Stimulated activated CD4-positive, alpha-beta T cell treated with anti-CD3 and anti-CD28 coated beads, Interleukin-12 subunit alpha, Interleukin-12 subunit beta, amount 100 ng/mL, for 48 hours (primary cell): ENCODE measurements at regions not wholly inside any gene's neighbourhood (a gene's known extent, or its start where the extent isn't known, plus 50 kb on each side); places are given as distances from the start of the nearest gene placed in this dataset.

Experiments
- DNase-seq, 3 donors: peaks; one replicate each; pipeline ENCODE4 v3.0.0-alpha.2; 2020; ENCODE audit warnings: low read depth in 2 of 3, low spot score in 1 of 3

GRCh38 chr2:106978647-106979046 lies 92.7 kb upstream of the ST6GAL2 start:
- DNase-seq: no peak

DNA sequence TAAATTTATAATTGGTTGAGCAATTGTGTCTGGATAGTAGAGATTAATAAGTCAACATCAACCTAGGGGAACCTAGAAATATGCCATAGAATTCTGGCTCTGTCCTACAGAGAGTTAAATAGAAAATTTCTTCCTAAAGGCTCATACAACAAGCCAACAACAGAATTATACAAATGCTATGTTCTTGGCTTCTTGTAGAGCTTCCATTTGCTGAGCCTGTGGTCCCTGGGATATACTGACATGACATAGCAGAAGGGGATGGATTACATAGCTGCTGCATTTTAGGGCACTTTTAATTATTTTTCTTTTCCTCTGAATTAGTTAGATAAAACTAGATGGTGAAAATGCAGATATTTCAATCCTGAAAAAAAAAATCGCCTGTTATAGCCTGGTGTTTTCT lies 95.5 kb upstream of the ST6GAL2 start:
- DNase-seq: no peak

DNA sequence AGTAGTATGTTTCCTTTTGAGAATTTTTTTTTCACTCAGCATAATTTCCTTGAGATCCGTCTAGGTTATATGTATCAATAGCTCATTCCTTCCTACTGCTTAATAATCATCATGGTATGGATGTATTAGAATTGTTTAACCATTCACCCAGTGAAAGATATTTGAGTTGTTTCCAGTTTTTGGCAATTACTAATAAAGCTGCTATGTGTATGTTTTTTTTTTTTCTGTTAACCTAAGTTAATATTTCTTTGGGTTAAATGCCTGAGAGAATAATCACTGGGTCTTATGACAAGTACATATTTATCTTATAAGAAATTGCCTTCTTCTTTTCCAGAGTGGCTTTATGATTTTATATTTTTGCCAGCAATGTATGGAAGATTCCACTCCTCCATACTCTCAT lies 96.4 kb upstream of the ST6GAL2 start:
- no peak for DNase-seq

DNA sequence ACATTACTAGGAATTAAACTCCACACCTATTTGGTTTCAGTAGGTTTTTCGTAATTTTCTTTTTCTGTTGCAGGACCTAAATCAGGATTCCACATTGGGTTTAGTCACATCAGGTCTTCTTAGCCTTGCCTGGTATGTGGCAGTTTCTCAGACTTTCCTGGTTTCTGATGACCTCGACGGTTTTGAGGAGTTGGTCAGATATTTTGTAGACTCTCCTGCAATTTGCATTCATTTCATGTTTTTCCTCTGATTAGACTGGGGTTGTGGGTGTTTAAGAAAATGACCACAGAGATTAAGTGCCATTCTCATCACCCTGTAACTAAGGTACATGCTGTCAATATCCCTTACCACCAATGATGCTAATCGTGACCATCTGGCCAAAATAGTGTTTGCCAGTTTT lies 97.3 kb upstream of the ST6GAL2 start:
- no peak for DNase-seq

DNA sequence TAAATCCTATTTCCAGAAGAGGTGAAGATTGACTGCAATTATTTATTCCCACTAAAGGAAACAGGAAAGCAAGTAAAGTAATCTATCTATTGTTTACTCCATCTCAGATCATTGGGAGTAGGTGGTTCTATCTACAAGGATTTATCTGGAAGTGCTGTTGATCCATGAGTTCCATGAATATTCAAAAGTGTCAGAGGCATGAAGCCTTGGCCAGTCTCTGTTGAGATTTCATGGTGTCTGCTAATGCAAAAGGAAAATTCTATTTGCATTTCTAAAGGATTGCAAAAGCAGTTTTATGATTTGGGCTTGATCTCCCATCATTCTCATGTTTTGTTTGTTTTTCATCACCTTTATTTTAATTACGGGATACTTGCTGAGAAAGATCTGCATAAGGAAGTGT lies 102.4 kb upstream of the ST6GAL2 start:
- DNase-seq: no peak

DNA sequence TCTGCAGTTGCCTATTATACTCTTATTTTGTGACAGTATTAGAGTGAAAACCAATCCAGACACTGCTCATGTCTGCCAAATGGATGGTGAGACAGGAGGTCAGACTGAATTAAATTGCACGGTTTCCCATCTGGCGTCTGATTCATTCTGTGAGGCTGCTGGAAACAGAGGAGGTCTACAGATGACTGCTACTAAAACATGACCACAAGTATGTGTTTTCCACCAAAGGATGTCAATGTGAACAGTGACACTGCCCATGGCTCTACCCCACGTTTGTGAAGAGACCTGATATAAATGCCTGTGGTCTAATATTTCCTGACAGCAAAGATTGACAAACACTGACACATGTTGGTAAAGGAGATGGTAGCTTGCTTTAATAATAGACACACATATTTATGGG lies 104.3 kb upstream of the ST6GAL2 start:
- DNase-seq: no peak

GRCh38 chr2:106991866-106992265 lies 105.9 kb upstream of the ST6GAL2 start:
- DNase-seq: no peak

GRCh38 chr2:106995556-106995955 lies 109.6 kb upstream of the ST6GAL2 start:
- DNase-seq: no peak

DNA sequence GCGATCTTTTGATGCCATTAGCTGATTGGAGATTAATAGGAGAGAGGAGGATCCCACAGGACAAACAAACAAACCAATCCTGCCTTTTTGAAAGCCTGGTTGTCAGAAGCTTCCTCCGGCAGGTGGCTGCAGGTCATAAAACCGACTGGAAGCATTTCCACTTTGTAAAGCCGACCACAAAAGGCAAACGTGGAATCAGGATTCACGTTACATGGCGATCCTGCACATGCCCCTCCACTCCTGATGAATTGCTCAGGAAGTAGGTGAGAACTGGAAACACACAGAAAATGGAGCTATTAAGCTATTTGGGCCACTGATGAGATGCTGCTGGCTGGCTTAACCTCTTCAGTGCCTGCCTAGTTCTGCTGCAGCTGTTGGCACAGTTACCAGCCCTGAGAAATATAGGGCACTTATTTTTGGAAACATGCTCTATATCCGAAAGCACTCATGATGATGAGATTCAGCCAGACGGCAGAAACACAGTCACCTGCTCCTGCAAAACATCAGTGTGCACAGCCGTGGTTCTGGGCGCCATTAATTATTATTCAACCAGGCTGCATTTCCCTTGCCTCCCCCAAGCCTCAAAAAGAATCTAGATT lies 110.3 kb upstream of the ST6GAL2 start:
- no peak for DNase-seq

GRCh38 chr2:106997204-106997603 lies 111.2 kb upstream of the ST6GAL2 start:
- no peak for DNase-seq

- DNase-seq: no peak
These were observed 115.1 kb upstream of the ST6GAL2 start for GRCh38 chr2:107001062-107001461.

DNA sequence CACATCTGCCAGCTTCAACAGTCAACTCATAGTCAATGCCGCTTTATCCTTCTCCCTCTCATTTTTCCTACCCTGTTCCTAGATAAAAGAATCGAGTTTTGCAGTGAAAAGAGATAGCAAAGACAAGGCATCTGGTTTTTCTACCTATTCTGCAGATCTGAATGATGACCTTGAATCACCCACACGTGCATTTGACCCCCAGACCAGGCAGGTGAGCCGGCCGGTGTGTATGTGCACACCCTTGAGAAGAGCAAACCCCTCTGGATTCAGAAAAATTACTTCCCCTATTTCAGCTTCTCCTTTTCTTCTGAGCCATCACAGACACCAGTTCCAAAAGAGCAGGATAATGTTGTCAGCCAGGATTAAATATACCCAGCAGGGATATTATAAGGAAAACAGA lies 115.6 kb upstream of the ST6GAL2 start:
- no peak for DNase-seq

- no peak for DNase-seq
These were observed 116.2 kb upstream of the ST6GAL2 start for GRCh38 chr2:107001964-107002696.

DNA sequence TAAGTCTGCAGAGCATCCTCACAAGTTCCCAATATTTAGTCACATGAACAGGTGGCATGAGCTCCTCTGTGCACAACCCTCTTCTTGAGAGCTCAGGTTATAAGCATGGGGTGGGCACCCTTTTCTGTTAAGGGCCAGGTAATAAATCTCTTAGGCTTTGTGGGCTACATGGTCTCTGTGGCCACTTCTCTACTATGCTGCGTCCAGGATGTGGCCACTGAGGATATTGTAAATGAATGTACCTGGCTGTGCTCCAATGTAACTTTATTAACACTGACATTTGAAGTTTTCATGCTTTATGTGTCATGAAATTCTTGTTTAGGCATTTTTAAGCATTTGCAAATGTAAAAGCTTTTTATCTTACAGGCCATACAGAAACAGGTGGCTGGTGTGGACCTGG lies 116.8 kb upstream of the ST6GAL2 start:
- DNase-seq: no peak

- DNase-seq: no peak
These were observed 119.9 kb upstream of the ST6GAL2 start for GRCh38 chr2:107005853-107006252.

DNA sequence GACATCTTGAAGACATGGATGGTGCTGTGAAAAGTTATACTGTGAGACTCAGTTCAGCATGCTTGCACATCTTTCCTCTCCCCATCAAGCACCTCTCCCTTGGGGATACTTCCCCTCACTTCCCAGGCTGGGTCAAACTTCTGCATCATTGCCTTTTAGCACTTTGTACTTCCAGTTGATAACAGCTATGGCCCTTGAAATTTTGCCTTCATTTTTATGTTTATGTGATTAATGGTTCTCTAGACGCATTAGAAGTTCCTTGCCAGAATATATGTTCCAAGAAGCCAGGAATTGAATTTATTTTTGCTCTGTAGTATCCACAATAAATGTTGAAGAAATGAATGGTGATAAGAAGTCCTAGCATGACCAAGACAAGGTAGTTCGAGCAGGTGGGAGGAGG lies 120.9 kb upstream of the ST6GAL2 start:
- DNase-seq: no peak

- no peak for DNase-seq
These were observed 122.0 kb upstream of the ST6GAL2 start for GRCh38 chr2:107007927-107008326.

GRCh38 chr2:107008843-107009242 lies 122.9 kb upstream of the ST6GAL2 start:
- DNase-seq: no peak

- DNase-seq: no peak
These were observed 123.3 kb upstream of the ST6GAL2 start for GRCh38 chr2:107009275-107009674.

DNA sequence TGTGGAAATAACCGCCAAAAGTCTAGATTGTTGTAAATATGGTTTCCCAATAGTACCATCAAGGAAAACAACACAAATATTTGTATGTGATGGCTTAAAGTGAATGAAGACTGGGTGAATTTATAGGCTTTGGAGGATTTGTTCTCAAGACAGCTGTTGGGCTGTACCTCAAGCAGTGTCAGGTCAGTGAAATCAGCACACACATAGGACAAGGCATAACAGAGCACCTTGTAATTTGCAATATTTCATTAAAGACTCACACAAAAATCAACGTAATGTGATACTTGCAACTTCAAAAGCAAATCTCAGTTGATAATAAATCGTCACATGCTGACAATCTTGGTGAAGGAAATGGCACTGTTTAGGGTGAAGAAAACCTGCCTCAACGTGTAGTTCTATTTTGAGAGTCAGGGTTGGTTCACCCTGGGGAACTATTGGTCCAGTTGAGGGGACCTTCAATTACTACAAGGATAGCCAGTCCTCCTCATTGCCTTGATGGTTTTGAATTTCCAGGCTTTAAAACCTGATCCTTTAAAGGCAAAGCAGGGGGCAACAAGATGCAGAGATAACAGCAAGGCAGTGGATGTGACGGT lies 126.8 kb upstream of the ST6GAL2 start:
- no peak for DNase-seq

GRCh38 chr2:107013884-107014283 lies 127.9 kb upstream of the ST6GAL2 start:
- DNase-seq: no peak

GRCh38 chr2:107018366-107018765 lies 132.4 kb upstream of the ST6GAL2 start:
- DNase-seq: no peak

- DNase-seq: no peak
These were observed 134.4 kb upstream of the ST6GAL2 start for GRCh38 chr2:107020392-107020791.
